Lower leg skin (tissue), 4 donors: ENCODE measurements at regions not wholly inside any gene's neighbourhood (a gene's known extent, or its start where the extent isn't known, plus 50 kb on each side); places are given as distances from the start of the nearest gene placed in this dataset.
A peak's percentile ranks its signal among the peaks of the same experiment; 100 is the strongest.
"Not testable (repeated sequence)": the region's sequence is repeated elsewhere in the genome, so short reads cannot be mapped to it uniquely, and the experiment has no call there.

Source experiments
- DNase-seq, 2 donors: peaks; one replicate each; pipeline ENCODE4 v3.0.0-alpha.2; 2019; ENCODE audit warnings: low spot score in 2 of 2
- H3K4me3 ChIP-seq: fragments of 200-600 bp; sonication (generic); 2 replicates; pipeline ENCODE4 v1.5.1; 2017; ENCODE audit warnings: mild to moderate bottlenecking, low read depth; ENCODE audit not compliant: poor library complexity, severe bottlenecking
- POLR2A ChIP-seq, 2 donors: fragments of 450-650 bp; IDR thresholded peaks; one replicate each; pipeline ENCODE4 v1.6.1; 2016 to 2017; ENCODE audit warnings: antibody characterized with exemption in 2 of 2, mild to moderate bottlenecking in 1 of 2, moderate library complexity in 1 of 2
- WGBS, 2 donors: methylation state at CpG; one replicate each; pipeline ENCODE4 v1.1.5; 2018; 5-methylcytosine and 5-hydroxymethylcytosine counted together
- intact Hi-C: fragments of 100-400 bp; cut with DNase I; formaldehyde crosslinking; loops from one replicate; pipeline ENCODE4 v1.15.0; 2023; ENCODE audit warnings: low total_unique reads
- TF ChIP-seq, protein P1 (sequence below), 3 donors: fragments of 450-650 bp; IDR thresholded peaks; one replicate each; pipeline ENCODE4 v1.5.1; 2016; ENCODE audit warnings: antibody characterized with exemption in 3 of 3, mild to moderate bottlenecking in 3 of 3, moderate library complexity in 2 of 3

DNA sequence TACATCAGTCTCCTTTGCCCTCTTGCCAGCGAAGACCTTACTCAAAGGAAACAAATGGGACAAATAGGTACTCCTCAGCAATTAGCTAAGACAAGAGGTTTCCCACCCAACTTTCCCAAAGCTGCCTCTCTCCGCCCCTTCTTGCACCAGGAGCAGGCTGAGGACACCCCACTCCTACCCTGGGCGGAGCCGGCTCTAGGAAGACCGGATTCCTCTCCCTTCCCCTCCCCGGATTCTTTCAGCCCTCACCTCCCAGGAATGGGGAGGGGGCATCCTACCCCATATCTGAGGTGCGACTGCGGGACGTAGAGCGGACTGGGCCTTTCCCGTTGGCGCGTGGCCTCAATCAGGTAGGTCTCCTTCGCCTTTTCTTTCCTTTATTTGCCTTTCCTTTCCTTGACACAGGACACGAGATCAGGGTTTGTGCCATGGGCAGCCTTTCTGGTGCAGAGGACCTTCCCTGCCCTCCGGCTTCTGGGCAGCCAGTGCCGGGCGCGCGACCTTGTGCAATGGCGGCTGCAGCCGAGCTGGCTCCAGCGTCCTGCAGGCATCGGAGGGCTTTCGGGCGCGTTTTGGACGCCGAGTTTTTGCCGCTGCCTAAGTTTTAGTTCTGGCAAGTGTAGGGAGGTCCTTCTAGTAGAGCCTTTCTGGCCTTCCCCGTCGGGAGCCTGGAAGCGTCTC, 279.9 kb downstream of the PLS3 start:
- intact Hi-C loops: not testable (repeated sequence)

DNA sequence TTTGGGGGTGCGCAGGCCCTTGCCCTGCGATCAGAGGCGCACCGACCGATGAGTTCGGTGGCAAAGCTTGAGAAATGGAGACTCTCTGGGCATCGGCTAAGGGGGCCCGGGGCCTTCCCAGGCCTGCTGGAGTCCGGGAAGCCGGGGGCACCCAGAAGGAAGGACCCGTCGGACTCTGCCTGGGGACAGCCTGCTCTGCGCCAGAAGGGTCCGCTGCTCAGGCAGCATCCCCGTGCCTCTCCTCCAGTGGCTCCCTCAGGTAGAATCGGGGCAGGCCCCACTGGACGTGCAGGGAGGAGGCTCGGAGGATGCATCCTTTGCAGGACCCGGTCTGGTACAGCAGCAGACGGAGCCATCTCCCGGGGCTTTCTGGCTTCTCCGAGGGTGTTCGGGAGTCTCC, 290.0 kb downstream of the PLS3 start:
- WGBS, 2 donors: no CpG with 5 or more reads among the region's 23 CpGs
- peak in 1 of 2 donors; percentile 91 for DNase-seq
- H3K4me3 ChIP-seq, intact Hi-C loops: not testable (repeated sequence)

More for the DNA sequence above, 279.9 kb downstream of the PLS3 start:
- DNase-seq, H3K4me3 ChIP-seq: not testable (repeated sequence)
- WGBS, 2 donors: no CpG with 5 or more reads among the region's 33 CpGs

DNA sequence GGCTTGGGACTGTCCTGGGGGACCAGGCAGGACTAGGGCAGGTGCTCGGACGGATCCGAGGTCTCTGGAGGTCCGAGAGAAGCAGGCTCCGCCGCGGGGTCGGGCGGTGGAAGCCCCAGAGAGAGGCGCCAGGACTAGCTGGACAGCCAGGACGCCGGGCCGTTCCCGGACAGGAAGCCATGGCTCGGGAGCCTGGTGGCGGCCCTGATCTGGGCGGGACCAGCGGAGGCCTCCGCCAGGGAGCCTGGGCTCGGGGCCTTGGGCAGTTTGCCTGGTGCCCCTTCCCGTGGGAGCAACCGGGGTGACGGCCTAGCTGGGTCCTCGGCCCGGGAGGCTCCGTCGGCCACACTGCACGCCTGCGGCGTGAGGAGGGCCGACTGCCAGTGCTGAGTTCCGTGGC, 292.3 kb downstream of the PLS3 start:
- WGBS, 2 donors: no CpG with 5 or more reads among the region's 32 CpGs

DNA sequence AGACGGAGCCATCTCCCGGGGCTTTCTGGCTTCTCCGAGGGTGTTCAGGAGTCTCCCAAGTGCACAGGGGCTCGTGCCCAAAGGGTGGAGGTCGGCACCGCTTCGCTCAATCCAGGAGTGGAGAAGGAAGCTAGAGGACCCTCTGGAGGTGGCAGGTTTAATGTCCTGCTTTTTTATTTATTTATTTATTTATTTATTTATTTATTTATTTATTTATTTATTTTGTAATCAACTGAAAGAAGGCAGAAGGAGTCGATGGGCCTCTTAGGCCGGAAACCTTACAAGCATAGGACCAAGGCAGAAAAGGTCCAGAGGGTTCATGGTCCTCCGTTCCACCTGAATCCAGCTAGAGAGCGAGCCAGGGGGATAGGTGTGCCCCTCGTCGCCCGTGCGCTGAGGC, 289.4 kb upstream of the AGTR2 start:
- H3K4me3 ChIP-seq, intact Hi-C loops, DNase-seq: not testable (repeated sequence)
- 87 to 93% methylated on average over 5 of the region's 15 CpGs for WGBS, 2 donors

More for the DNA sequence above, 292.3 kb downstream of the PLS3 start:
- intact Hi-C loops, H3K4me3 ChIP-seq, DNase-seq: not testable (repeated sequence)

DNA sequence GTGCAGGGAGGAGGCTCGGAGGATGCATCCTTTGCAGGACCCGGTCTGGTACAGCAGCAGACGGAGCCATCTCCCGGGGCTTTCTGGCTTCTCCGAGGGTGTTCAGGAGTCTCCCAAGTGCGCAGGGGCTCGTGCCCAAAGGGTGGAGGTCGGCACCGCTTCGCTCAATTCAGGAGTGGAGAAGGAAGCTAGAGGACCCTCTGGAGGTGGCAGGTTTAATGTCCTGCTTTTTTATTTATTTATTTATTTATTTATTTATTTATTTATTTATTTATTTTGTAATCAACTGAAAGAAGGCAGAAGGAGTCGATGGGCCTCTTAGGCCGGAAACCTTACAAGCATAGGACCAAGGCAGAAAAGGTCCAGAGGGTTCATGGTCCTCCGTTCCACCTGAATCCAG, 286.4 kb upstream of the AGTR2 start:
- DNase-seq, intact Hi-C loops, H3K4me3 ChIP-seq: not testable (repeated sequence)
- WGBS, 2 donors: 98% methylated on average over 4 of the region's 13 CpGs; no CpG with 5 or more reads in 1 of the 2 donors

DNA sequence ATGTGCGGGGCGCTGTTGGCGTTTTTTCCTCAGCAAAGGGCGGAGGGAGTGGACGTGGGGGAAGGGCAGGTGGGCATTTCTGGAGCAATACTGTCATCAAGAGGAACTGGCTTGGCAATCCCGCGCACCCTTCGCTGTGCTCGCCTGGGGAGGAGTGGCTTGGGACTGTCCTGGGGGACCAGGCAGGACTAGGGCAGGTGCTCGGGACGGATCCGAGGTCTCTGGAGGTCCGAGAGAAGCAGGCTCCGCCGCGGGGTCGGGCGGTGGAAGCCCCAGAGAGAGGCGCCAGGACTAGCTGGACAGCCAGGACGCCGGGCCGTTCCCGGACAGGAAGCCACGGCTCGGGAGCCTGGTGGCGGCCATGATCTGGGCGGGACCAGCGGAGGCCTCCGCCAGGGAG, 282.5 kb upstream of the AGTR2 start:
- H3K4me3 ChIP-seq, intact Hi-C loops: not testable (repeated sequence)
- WGBS, 2 donors: 42 to 99% methylated on average over 17 of the region's 29 CpGs

DNA sequence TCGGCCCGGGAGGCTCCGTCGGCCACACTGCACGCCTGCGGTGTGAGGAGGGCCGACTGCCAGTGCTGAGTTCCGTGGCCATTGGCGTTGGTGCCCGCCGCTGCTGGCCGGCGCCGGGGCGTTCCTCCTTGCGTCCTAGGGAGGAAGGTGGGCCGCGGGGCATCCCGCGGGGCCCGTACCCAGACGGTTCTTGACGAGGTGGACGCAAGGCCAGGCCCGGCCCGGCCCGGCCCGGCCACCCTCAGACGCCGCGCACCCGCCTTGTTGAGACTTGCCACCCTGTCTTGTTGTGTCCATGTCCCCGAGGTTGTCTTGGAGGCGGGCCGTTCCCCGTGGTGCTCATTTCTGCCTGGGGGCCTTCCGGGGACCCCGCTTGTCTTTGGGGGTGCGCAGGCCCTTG, 282.0 kb upstream of the AGTR2 start:
- DNase-seq: peak in 1 of 2 donors; percentile 77
- WGBS, 2 donors: 59 to 97% methylated on average over 22 to 28 of the region's 39 CpGs
- H3K4me3 ChIP-seq, intact Hi-C loops: not testable (repeated sequence)

More for the DNA sequence above, 282.5 kb upstream of the AGTR2 start:
- peak in 1 of 2 donors; percentile 96 for DNase-seq

DNA sequence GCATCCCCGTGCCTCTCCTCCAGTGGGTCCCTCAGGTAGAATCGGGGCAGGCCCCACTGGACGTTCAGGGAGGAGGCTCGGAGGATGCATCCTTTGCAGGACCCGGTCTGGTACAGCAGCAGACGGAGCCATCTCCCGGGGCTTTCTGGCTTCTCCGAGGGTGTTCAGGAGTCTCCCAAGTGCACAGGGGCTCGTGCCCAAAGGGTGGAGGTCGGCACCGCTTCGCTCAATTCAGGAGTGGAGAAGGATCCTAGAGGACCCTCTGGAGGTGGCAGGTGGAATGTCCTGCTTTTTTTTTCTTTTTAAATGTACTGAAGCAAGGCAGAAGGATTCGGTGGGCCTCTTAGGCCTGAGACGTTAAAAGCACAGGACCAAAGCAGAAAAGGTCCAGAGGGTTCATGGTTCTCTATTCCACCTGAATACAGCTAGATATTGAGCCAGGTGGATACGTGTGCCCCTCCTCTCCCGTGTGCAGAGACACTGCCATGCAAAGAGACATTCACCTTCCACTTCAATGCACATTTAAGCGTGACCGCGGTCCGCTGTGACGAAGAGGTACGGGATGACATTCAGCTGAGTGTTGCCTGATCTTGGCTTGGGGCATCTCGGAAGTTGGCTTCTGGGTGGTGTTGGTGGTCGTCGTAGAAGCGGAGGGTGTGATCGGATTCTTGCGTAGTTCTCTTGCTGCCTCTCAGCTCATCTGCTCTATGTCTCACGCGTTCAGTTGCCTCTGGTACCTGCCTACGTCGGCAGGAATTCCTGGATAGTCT, 281.2 kb upstream of the AGTR2 start:
- peak in 1 of 2 donors; percentile 66 for DNase-seq
- intact Hi-C loops: no loop called here
- 90 to 95% methylated on average over 22 to 30 of the region's 32 CpGs for WGBS, 2 donors
- TF ChIP-seq, protein P1, sequence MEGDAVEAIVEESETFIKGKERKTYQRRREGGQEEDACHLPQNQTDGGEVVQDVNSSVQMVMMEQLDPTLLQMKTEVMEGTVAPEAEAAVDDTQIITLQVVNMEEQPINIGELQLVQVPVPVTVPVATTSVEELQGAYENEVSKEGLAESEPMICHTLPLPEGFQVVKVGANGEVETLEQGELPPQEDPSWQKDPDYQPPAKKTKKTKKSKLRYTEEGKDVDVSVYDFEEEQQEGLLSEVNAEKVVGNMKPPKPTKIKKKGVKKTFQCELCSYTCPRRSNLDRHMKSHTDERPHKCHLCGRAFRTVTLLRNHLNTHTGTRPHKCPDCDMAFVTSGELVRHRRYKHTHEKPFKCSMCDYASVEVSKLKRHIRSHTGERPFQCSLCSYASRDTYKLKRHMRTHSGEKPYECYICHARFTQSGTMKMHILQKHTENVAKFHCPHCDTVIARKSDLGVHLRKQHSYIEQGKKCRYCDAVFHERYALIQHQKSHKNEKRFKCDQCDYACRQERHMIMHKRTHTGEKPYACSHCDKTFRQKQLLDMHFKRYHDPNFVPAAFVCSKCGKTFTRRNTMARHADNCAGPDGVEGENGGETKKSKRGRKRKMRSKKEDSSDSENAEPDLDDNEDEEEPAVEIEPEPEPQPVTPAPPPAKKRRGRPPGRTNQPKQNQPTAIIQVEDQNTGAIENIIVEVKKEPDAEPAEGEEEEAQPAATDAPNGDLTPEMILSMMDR (IDR thresholded peaks at IDR 0.05): no peak
- no peak for TF ChIP-seq POLR2A (IDR thresholded peaks at IDR 0.05)
- no peak overlapping the region for H3K4me3 ChIP-seq

DNA sequence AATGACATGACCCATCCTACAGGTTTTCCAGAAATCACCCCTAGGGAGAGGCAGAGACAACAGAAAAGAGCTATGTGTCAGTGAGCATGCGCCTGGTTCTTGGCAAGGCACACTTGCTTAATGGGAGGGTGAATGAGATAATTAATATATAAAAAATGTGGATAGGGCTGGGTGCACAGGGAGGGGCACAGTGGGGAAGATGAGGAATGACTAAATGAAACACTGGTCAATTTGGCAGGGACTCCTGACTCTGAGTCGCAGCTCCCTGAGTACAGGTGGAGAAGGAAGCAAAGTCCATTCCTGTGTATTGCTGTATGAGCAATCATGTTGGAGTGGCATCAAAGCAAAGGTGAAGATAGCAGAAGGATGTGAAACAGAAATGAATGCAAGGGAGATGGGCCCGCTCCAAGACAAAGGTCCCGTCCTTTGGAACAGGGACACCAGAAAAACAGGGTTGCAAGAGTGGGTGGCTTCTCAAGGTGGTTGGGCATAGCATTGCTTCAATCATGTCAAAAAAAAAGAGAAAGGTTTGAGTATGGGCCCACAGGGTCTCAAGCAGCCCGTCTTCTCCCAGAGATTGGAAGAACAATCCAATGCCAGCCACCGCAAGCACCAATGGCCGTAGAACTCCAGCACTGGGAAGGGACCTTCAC, 278.4 kb upstream of the AGTR2 start:
- intact Hi-C loops: no loop called here
- TF ChIP-seq POLR2A (IDR thresholded peaks at IDR 0.05): no peak
- TF ChIP-seq, protein P1 (IDR thresholded peaks at IDR 0.05): no peak
- no peak overlapping the region for H3K4me3 ChIP-seq
- 56 to 88% methylated on average over 7 of the region's 7 CpGs for WGBS, 2 donors
- DNase-seq: peak in 1 of 2 donors; percentile 68
